Muscle layer of duodenum (tissue), 2 donors: ENCODE measurements at regions not wholly inside any gene's neighbourhood (a gene's known extent, or its start where the extent isn't known, plus 50 kb on each side); places are given as distances from the start of the nearest gene placed in this dataset.

Source experiments
- H3K27ac ChIP-seq: one replicate; pipeline ENCODE4 v1.7.0; 2013; ENCODE audit warnings: mild to moderate bottlenecking, low read length
- H3K27me3 ChIP-seq: one replicate; pipeline ENCODE4 v1.7.0; 2013; ENCODE audit warnings: low read depth, mild to moderate bottlenecking, control low read depth, low read length
- H3K36me3 ChIP-seq, 2 donors: one replicate each; pipeline ENCODE4 v1.7.0; 2013; ENCODE audit warnings: low read length in 2 of 2, control low read depth in 1 of 2, mild to moderate bottlenecking in 1 of 2; ENCODE audit not compliant: insufficient read depth in 2 of 2, control insufficient read depth in 1 of 2
- H3K4me1 ChIP-seq, 2 donors: one replicate each; pipeline ENCODE4 v1.7.0; 2013; ENCODE audit warnings: low read length in 2 of 2, mild to moderate bottlenecking in 2 of 2, control low read depth in 1 of 2, moderate library complexity in 1 of 2; ENCODE audit not compliant: insufficient read depth in 2 of 2, control insufficient read depth in 1 of 2
- H3K4me3 ChIP-seq, 2 donors: one replicate each; pipeline ENCODE4 v1.7.0; 2013; ENCODE audit warnings: low read length in 2 of 2, low read depth in 1 of 2, mild to moderate bottlenecking in 1 of 2
- H3K9me3 ChIP-seq, 2 donors: one replicate each; pipeline ENCODE4 v1.7.0; 2013; ENCODE audit warnings: low read length in 2 of 2, control low read depth in 1 of 2, mild to moderate bottlenecking in 1 of 2; ENCODE audit not compliant: control insufficient read depth in 1 of 2
- donor health status: healthy.

GRCh38 chr6:113654396-113654795 lies 202.7 kb upstream of the MARCKS start:
- no peaks in the 10 kb centered on the region for H3K27me3 ChIP-seq
- no peak overlapping the region for H3K27ac ChIP-seq
- peaks cover 0 to 7% of the 10 kb centered on the region in 2 donors for H3K4me1 ChIP-seq
- H3K4me3 ChIP-seq = no peak overlapping the region
- no peaks in the 10 kb centered on the region for H3K9me3 ChIP-seq
- no peaks in the 10 kb centered on the region for H3K36me3 ChIP-seq

- Histone ChIP-seq H3K27ac (no peak overlapping the region), H3K27me3 (no peaks in the 10 kb centered on the region), H3K4me1 (peaks cover 0 to 7% of the 10 kb centered on the region in 2 donors), H3K36me3 (no peaks in the 10 kb centered on the region), H3K4me3 (no peak overlapping the region), H3K9me3 (no peaks in the 10 kb centered on the region)
Observed at GRCh38 chr6:113655761-113656160, 201.4 kb upstream of the MARCKS start.

GRCh38 chr6:113659762-113660404 lies 197.3 kb upstream of the MARCKS start:
- Histone ChIP-seq H3K9me3 (no peaks in the 10 kb centered on the region), H3K4me1 (no peaks in the 10 kb centered on the region), H3K4me3 (no peak overlapping the region), H3K27ac (no peak overlapping the region), H3K36me3 (no peaks in the 10 kb centered on the region), H3K27me3 (no peaks in the 10 kb centered on the region)

- no peaks in the 10 kb centered on the region for H3K9me3 ChIP-seq
- H3K36me3 ChIP-seq = no peaks in the 10 kb centered on the region
- H3K4me3 ChIP-seq = no peak overlapping the region
- H3K27ac ChIP-seq = no peak overlapping the region
- H3K27me3 ChIP-seq = no peaks in the 10 kb centered on the region
- H3K4me1 ChIP-seq = no peaks in the 10 kb centered on the region
Observed at GRCh38 chr6:113660819-113661218, 196.3 kb upstream of the MARCKS start.

GRCh38 chr6:113662093-113662665 lies 195.0 kb upstream of the MARCKS start:
- H3K27ac ChIP-seq = no peak overlapping the region
- no peaks in the 10 kb centered on the region for H3K4me1 ChIP-seq
- H3K9me3 ChIP-seq = no peaks in the 10 kb centered on the region
- H3K36me3 ChIP-seq = no peaks in the 10 kb centered on the region
- no peak overlapping the region for H3K4me3 ChIP-seq
- H3K27me3 ChIP-seq = no peaks in the 10 kb centered on the region

GRCh38 chr6:113662688-113663333 lies 194.3 kb upstream of the MARCKS start:
- Histone ChIP-seq H3K36me3 (no peaks in the 10 kb centered on the region), H3K4me1 (no peaks in the 10 kb centered on the region), H3K4me3 (no peak overlapping the region), H3K27me3 (no peaks in the 10 kb centered on the region), H3K27ac (no peak overlapping the region), H3K9me3 (no peaks in the 10 kb centered on the region)

GRCh38 chr6:113664909-113665308 lies 192.2 kb upstream of the MARCKS start:
- Histone ChIP-seq H3K9me3 (no peaks in the 10 kb centered on the region), H3K27ac (no peak overlapping the region), H3K36me3 (no peaks in the 10 kb centered on the region), H3K4me1 (peaks cover 0 to 4% of the 10 kb centered on the region in 2 donors), H3K4me3 (no peak overlapping the region), H3K27me3 (no peaks in the 10 kb centered on the region)

GRCh38 chr6:113668641-113669408 lies 188.3 kb upstream of the MARCKS start:
- Histone ChIP-seq H3K4me1 (peaks cover 4 to 17% of the 10 kb centered on the region in 2 donors), H3K36me3 (no peaks in the 10 kb centered on the region), H3K27me3 (no peaks in the 10 kb centered on the region), H3K9me3 (no peaks in the 10 kb centered on the region), H3K4me3 (no peak overlapping the region), H3K27ac (no peak overlapping the region)

- H3K27me3 ChIP-seq = no peaks in the 10 kb centered on the region
- peaks cover 4 to 17% of the 10 kb centered on the region in 2 donors for H3K4me1 ChIP-seq
- H3K4me3 ChIP-seq = no peak overlapping the region
- H3K9me3 ChIP-seq = no peaks in the 10 kb centered on the region
- no peak overlapping the region for H3K27ac ChIP-seq
- H3K36me3 ChIP-seq = no peaks in the 10 kb centered on the region
Observed at GRCh38 chr6:113669606-113670005, 187.5 kb upstream of the MARCKS start.

- Histone ChIP-seq H3K9me3 (no peaks in the 10 kb centered on the region), H3K36me3 (no peaks in the 10 kb centered on the region), H3K4me1 (peaks cover 4 to 17% of the 10 kb centered on the region in 2 donors), H3K4me3 (no peak overlapping the region), H3K27me3 (no peaks in the 10 kb centered on the region), H3K27ac (no peak overlapping the region)
Observed at GRCh38 chr6:113671421-113671820, 185.7 kb upstream of the MARCKS start.

- Histone ChIP-seq H3K9me3 (no peaks in the 10 kb centered on the region), H3K4me3 (peak overlapping the region in 1 of 2 donors; percentile 50), H3K36me3 (no peaks in the 10 kb centered on the region), H3K27ac (no peak overlapping the region), H3K4me1 (peaks cover 4 to 24% of the 10 kb centered on the region in 2 donors), H3K27me3 (no peaks in the 10 kb centered on the region)
Observed at GRCh38 chr6:113672491-113673149, 184.5 kb upstream of the MARCKS start.
